Calu3 (cell line): ENCODE measurements at regions not wholly inside any gene's neighbourhood (a gene's known extent, or its start where the extent isn't known, plus 50 kb on each side); places are given as distances from the start of the nearest gene placed in this dataset.

ENCODE experiments used
- BruUV-seq: library from RNA; stranded (reverse); fragments of 400-500 nt; replicated peaks from 2 replicates; lab custom pipeline; 2021; lab: Mats Ljungman, UMichigan
- CTCF ChIA-PET: fragments of 300-600 bp; sonication (Branson Sonifier 250); formaldehyde crosslinking; loops from one replicate; lab custom pipeline; 2022; ENCODE audit warnings: antibody characterized with exemption; lab: Charles Lee
- DNase-seq: peaks from one replicate; pipeline ENCODE4 v3.0.0; 2022
- H3K27ac Mint-ChIP-seq: one replicate; pipeline ENCODE4 v1.8.0; 2022; ENCODE audit warnings: mixed read lengths; ENCODE audit not compliant: unreplicated experiment
- H3K27me3 Mint-ChIP-seq: one replicate; pipeline ENCODE4 v1.8.0; 2022; ENCODE audit warnings: mixed read lengths; ENCODE audit not compliant: unreplicated experiment
- H3K36me3 Mint-ChIP-seq: one replicate; pipeline ENCODE4 v1.8.0; 2022; ENCODE audit warnings: mild to moderate bottlenecking, moderate library complexity, mixed read lengths; ENCODE audit not compliant: insufficient read depth, unreplicated experiment
- H3K4me1 Mint-ChIP-seq: one replicate; pipeline ENCODE4 v1.8.0; 2022; ENCODE audit warnings: mild to moderate bottlenecking, low read depth, mixed read lengths; ENCODE audit not compliant: unreplicated experiment
- H3K4me3 Mint-ChIP-seq: one replicate; pipeline ENCODE4 v1.8.0; 2022; ENCODE audit warnings: mild to moderate bottlenecking, low read depth, moderate library complexity, mixed read lengths; ENCODE audit not compliant: unreplicated experiment
- H3K9me3 Mint-ChIP-seq: one replicate; pipeline ENCODE4 v1.8.0; 2022; ENCODE audit warnings: low read depth, mixed read lengths; ENCODE audit not compliant: unreplicated experiment
- intact Hi-C: fragments of 100-400 bp; cut with micrococcal nuclease; formaldehyde crosslinking; loops from one replicate; pipeline ENCODE4 v1.10.0; 2022; ENCODE audit not compliant: unreplicated experiment
- TF ChIP-seq, protein P1 (sequence below): fragments of 200-600 bp; IDR thresholded peaks from one replicate; pipeline ENCODE4 v1.8.0; 2022; ENCODE audit warnings: antibody characterized with exemption; ENCODE audit not compliant: unreplicated experiment

DNA sequence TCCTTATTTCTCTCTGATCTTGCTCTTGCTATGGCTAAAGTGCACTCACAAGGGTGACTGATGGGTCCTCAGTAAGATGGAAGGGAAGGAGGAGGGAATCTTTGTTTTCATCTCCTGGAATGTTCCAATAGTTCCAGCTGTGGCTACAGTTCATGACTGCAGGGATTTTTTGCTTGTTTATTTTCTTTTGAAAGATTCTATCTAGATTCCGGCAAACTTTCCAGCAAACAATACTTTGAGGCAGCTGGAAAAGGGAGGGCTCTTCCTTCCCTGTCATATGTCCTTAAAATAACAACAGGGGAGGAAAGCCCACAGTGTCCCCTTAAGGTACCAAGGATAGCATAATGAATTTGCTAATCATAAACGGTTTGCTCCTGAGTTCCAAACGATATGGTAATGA lies 111.3 kb upstream of the SLC14A2 start:
- Mint-ChIP-seq H3K4me1 (no peaks in the 10 kb centered on the region), H3K9me3 (peaks cover 2% of the 10 kb centered on the region), H3K27me3 (peaks cover 100% of the 10 kb centered on the region), H3K36me3 (no peaks in the 10 kb centered on the region), H3K27ac (no peak overlapping the region), H3K4me3 (no peak overlapping the region)
- BruUV-seq: no TSS peak
- CTCF ChIA-PET: no interaction called here
- TF ChIP-seq, protein P1, sequence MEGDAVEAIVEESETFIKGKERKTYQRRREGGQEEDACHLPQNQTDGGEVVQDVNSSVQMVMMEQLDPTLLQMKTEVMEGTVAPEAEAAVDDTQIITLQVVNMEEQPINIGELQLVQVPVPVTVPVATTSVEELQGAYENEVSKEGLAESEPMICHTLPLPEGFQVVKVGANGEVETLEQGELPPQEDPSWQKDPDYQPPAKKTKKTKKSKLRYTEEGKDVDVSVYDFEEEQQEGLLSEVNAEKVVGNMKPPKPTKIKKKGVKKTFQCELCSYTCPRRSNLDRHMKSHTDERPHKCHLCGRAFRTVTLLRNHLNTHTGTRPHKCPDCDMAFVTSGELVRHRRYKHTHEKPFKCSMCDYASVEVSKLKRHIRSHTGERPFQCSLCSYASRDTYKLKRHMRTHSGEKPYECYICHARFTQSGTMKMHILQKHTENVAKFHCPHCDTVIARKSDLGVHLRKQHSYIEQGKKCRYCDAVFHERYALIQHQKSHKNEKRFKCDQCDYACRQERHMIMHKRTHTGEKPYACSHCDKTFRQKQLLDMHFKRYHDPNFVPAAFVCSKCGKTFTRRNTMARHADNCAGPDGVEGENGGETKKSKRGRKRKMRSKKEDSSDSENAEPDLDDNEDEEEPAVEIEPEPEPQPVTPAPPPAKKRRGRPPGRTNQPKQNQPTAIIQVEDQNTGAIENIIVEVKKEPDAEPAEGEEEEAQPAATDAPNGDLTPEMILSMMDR: no peak
- intact Hi-C loops: no loop called here
- no peak for DNase-seq

DNA sequence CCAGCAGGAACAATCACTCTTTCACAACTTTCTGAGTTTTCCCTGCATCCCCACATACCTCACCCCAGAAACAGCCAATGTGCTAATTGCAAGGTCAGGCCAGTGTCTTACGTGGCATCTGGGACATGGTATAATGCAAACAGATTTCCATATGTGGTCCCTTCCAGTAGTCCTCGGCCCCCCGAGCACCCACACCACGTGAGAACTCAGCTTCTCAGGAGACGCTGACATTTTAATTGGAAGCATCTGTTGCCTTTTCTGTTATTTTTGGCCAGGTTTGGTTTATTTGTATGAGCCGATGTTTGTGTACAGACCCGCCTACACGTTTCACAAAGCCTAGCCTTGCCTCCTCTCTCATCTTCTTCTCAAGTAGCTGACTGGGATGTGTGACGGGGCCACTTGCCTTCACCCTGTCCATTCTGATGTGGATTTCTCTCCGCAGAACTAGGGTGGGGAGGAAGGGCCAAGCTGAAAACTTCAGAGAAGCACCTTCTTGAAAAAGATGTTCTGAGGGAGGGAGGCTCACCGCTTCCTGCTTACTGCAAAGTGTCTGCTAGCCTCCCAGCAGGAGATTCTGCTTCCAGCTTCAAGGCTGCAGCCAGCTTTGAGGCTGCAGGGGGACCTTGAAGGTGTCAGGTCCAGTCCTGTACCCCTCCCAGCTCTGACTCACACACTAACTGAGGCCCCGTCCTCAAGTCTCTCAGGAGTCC lies 109.6 kb upstream of the SLC14A2 start:
- TF ChIP-seq, protein P1: no peak
- DNase-seq: no peak
- H3K9me3 Mint-ChIP-seq: peaks cover 2% of the 10 kb centered on the region
- intact Hi-C loops: no loop called here
- CTCF ChIA-PET: no interaction called here
- H3K36me3 Mint-ChIP-seq: no peaks in the 10 kb centered on the region
- H3K27ac Mint-ChIP-seq: no peak overlapping the region
- BruUV-seq: no TSS peak
- H3K4me1 Mint-ChIP-seq: no peaks in the 10 kb centered on the region
- H3K27me3 Mint-ChIP-seq: peaks cover 100% of the 10 kb centered on the region
- H3K4me3 Mint-ChIP-seq: no peak overlapping the region

DNA sequence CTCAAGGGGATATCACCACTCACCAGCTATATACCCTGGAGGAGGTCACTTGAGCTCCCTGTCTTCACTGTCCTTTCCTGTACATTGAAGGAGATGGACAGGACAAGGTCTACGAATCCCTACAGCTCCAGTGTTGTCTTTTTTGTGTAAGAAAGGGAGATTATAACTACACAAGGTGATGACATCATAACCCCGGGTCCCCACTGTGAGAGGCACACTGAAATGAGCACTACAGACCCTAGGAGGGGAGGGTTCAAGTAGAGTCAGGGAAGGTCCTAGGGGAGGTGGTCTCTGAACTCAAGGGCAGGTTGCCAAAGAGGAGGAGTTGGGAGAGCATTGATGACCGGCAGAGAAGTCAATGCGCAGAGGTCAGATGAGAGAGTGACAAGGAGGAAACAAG lies 108.3 kb upstream of the SLC14A2 start:
- intact Hi-C loops: no loop called here

GRCh38 chr18:45509535-45509934 lies 105.7 kb upstream of the SLC14A2 start:
- TF ChIP-seq, protein P1: no peak
- CTCF ChIA-PET: no interaction called here
- intact Hi-C loops: no loop called here

More for the DNA sequence above, 108.3 kb upstream of the SLC14A2 start:
- Mint-ChIP-seq H3K36me3 (no peaks in the 10 kb centered on the region), H3K27me3 (peaks cover 100% of the 10 kb centered on the region), H3K4me1 (no peaks in the 10 kb centered on the region), H3K27ac (no peak overlapping the region), H3K9me3 (peaks cover 2% of the 10 kb centered on the region), H3K4me3 (no peak overlapping the region)
- TF ChIP-seq, protein P1: no peak
- BruUV-seq: no TSS peak
- DNase-seq: no peak
- CTCF ChIA-PET: no interaction called here

More at GRCh38 chr18:45509535-45509934, 105.7 kb upstream of the SLC14A2 start:
- H3K4me1 Mint-ChIP-seq: no peaks in the 10 kb centered on the region
- no peak for DNase-seq
- H3K27me3 Mint-ChIP-seq: peaks cover 100% of the 10 kb centered on the region
- peaks cover 2% of the 10 kb centered on the region for H3K9me3 Mint-ChIP-seq
- no TSS peak for BruUV-seq
- no peak overlapping the region for H3K27ac Mint-ChIP-seq
- no peaks in the 10 kb centered on the region for H3K36me3 Mint-ChIP-seq
- no peak overlapping the region for H3K4me3 Mint-ChIP-seq
